ENCODE measurements at regions not wholly inside any gene's neighbourhood (a gene's known extent, or its start where the extent isn't known, plus 50 kb on each side); places are given as distances from the start of the nearest gene placed in this dataset.

DNA sequence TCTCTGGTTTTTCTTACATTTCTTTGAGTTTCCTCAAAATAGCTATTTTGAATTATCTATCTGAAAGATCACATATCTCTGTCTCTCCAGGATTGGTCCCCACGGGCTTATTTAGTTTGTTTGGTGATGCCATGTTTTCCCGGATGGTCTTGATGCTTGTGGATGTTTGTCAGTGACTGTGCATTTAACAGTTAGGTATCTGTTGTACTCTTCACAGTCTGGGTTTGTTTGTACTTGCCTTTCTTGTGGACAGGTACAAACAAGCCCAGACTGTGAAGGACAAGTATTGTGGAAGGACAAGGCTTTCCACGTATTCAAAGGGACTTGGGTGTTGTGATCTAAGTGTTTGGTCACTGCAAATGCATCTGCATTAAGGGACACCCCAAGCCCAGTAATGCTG is 49.9 kb upstream of the TOP1 start:
- no peak for TF ChIP-seq EZH2 (IDR thresholded peaks at IDR 0.05; ENCODE audit: borderline replicate concordance, insufficient read depth, low read depth, low read length, poor library complexity, severe bottlenecking)
- TF ChIP-seq, protein P1, sequence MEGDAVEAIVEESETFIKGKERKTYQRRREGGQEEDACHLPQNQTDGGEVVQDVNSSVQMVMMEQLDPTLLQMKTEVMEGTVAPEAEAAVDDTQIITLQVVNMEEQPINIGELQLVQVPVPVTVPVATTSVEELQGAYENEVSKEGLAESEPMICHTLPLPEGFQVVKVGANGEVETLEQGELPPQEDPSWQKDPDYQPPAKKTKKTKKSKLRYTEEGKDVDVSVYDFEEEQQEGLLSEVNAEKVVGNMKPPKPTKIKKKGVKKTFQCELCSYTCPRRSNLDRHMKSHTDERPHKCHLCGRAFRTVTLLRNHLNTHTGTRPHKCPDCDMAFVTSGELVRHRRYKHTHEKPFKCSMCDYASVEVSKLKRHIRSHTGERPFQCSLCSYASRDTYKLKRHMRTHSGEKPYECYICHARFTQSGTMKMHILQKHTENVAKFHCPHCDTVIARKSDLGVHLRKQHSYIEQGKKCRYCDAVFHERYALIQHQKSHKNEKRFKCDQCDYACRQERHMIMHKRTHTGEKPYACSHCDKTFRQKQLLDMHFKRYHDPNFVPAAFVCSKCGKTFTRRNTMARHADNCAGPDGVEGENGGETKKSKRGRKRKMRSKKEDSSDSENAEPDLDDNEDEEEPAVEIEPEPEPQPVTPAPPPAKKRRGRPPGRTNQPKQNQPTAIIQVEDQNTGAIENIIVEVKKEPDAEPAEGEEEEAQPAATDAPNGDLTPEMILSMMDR (IDR thresholded peaks at IDR 0.05) = no peak

Data from B cell (primary cell).